Glutamatergic neuron (in vitro differentiated cells): ENCODE measurements at regions not wholly inside any gene's neighbourhood (a gene's known extent, or its start where the extent isn't known, plus 50 kb on each side); places are given as distances from the start of the nearest gene placed in this dataset.

Source experiments
- DNase-seq: peaks from one replicate; pipeline ENCODE4 v3.0.0; 2022
- H3K27ac Mint-ChIP-seq: one replicate; pipeline ENCODE4 v1.8.0; 2020; ENCODE audit warnings: mild to moderate bottlenecking, mixed read lengths, inconsistent platforms; ENCODE audit not compliant: unreplicated experiment
- H3K27me3 Mint-ChIP-seq: one replicate; pipeline ENCODE4 v1.8.0; 2020; ENCODE audit warnings: mild to moderate bottlenecking, moderate library complexity, mixed read lengths, inconsistent platforms; ENCODE audit not compliant: unreplicated experiment
- H3K36me3 Mint-ChIP-seq: one replicate; pipeline ENCODE4 v1.8.0; 2020; ENCODE audit warnings: mild to moderate bottlenecking, mixed read lengths, inconsistent platforms; ENCODE audit not compliant: unreplicated experiment
- H3K4me1 Mint-ChIP-seq: one replicate; pipeline ENCODE4 v1.8.0; 2020; ENCODE audit warnings: mild to moderate bottlenecking, low read depth, mixed read lengths, inconsistent platforms; ENCODE audit not compliant: unreplicated experiment
- H3K4me3 Mint-ChIP-seq: one replicate; pipeline ENCODE4 v1.8.0; 2020; ENCODE audit warnings: mild to moderate bottlenecking, mixed read lengths, inconsistent platforms; ENCODE audit not compliant: unreplicated experiment
- H3K9me3 Mint-ChIP-seq: one replicate; pipeline ENCODE4 v1.8.0; 2020; ENCODE audit warnings: mild to moderate bottlenecking, moderate library complexity, mixed read lengths, inconsistent platforms; ENCODE audit not compliant: unreplicated experiment
- TF ChIP-seq, protein P1 (sequence below): fragments of 200-600 bp; sonication (generic); IDR thresholded peaks from one replicate; pipeline ENCODE4 v1.5.0; 2021; ENCODE audit not compliant: partially characterized antibody, unreplicated experiment

DNA sequence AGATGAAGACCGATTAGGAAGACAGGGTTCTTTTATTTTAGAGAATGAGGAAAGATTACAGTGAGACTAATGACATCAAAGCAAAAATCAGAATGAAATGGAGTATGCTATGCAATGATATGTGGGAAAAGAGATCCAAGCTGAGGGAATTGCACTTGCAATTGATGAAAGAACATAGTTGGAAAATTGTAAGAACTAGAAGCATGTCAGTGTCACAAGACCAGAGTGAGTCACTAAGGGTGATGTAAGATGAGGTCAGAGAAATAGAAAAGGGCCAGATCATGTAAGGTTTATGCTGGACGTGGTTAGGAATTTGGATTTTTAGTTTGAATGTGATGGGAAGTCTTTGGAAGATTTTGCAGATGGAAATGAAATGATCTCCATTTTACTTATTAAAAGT, 1937.3 kb downstream of the OLFM4 start:
- H3K4me3 Mint-ChIP-seq: no peak overlapping the region
- no peaks in the 10 kb centered on the region for H3K4me1 Mint-ChIP-seq
- no peak for DNase-seq
- H3K36me3 Mint-ChIP-seq: peaks cover 7% of the 10 kb centered on the region
- no peaks in the 10 kb centered on the region for H3K9me3 Mint-ChIP-seq
- H3K27me3 Mint-ChIP-seq: no peaks in the 10 kb centered on the region
- TF ChIP-seq, protein P1, sequence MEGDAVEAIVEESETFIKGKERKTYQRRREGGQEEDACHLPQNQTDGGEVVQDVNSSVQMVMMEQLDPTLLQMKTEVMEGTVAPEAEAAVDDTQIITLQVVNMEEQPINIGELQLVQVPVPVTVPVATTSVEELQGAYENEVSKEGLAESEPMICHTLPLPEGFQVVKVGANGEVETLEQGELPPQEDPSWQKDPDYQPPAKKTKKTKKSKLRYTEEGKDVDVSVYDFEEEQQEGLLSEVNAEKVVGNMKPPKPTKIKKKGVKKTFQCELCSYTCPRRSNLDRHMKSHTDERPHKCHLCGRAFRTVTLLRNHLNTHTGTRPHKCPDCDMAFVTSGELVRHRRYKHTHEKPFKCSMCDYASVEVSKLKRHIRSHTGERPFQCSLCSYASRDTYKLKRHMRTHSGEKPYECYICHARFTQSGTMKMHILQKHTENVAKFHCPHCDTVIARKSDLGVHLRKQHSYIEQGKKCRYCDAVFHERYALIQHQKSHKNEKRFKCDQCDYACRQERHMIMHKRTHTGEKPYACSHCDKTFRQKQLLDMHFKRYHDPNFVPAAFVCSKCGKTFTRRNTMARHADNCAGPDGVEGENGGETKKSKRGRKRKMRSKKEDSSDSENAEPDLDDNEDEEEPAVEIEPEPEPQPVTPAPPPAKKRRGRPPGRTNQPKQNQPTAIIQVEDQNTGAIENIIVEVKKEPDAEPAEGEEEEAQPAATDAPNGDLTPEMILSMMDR: no peak
- H3K27ac Mint-ChIP-seq: no peak overlapping the region

DNA sequence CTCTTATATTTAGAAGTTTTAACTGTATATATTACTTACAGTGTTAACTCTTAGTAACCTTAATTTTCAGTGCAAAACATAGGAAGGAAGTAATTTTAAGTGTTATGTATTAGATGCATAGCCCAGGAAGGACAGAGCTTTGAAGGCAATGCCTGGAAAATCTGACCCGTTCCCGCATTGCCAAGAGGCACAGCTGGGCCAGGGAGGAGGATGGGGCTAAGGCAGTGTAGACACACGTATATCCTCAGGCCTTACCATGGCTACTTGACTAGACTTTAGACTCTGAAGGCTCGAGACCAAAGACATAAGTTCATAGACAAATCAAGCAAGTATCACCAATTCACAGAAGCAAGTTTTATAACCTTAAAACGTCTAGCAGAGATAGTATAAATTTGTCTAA, 1944.2 kb downstream of the OLFM4 start:
- no peaks in the 10 kb centered on the region for H3K4me1 Mint-ChIP-seq
- H3K27me3 Mint-ChIP-seq: no peaks in the 10 kb centered on the region
- H3K27ac Mint-ChIP-seq: no peak overlapping the region
- no peaks in the 10 kb centered on the region for H3K9me3 Mint-ChIP-seq
- TF ChIP-seq, protein P1: no peak
- H3K4me3 Mint-ChIP-seq: no peak overlapping the region
- no peak for DNase-seq
- no peaks in the 10 kb centered on the region for H3K36me3 Mint-ChIP-seq

DNA sequence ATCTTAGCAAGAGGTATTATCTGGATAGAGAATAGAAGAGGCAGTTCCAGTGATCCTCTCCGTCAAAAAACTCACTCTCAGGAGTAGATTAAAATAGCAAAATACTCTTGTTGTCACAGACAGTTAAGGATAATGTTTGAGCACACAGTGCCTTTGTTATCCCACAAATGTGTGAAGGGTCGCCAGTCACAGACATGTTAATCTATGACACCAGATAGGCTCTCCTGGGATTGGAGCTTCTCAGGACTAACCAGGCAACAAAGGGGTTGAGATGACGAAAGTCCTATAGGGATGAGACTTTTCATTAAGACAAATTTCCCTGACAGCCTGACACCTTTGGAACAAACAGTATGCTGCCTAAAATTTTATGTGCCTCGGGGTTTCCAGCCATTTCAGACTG, 1947.1 kb downstream of the OLFM4 start:
- H3K27ac Mint-ChIP-seq: no peak overlapping the region
- H3K36me3 Mint-ChIP-seq: no peaks in the 10 kb centered on the region
- H3K4me3 Mint-ChIP-seq: no peak overlapping the region
- no peaks in the 10 kb centered on the region for H3K27me3 Mint-ChIP-seq
- H3K4me1 Mint-ChIP-seq: no peaks in the 10 kb centered on the region
- TF ChIP-seq, protein P1: no peak
- no peaks in the 10 kb centered on the region for H3K9me3 Mint-ChIP-seq
- DNase-seq: no peak

DNA sequence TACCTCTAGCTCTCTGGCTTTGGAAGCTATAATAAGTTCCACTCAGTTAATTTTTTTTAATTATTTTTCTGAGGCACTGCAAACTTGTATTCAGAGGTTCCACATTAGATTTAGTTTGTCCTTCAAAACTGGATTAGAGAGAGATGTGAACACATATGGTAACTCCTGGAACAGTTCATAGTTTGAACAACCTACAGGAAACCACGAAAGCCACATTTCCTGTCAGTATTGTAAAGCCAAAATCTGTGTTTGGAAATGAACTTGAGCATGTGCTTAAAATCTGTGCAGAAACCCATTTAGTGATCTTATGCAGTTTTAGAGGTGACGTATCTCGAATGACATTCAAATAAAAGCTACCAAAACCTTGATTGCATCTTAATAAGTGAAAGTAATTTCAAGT, 1952.0 kb downstream of the OLFM4 start:
- no peak for DNase-seq
- H3K27me3 Mint-ChIP-seq: no peaks in the 10 kb centered on the region
- TF ChIP-seq, protein P1: no peak
- H3K4me3 Mint-ChIP-seq: no peak overlapping the region
- no peaks in the 10 kb centered on the region for H3K36me3 Mint-ChIP-seq
- H3K4me1 Mint-ChIP-seq: no peaks in the 10 kb centered on the region
- no peaks in the 10 kb centered on the region for H3K9me3 Mint-ChIP-seq
- no peak overlapping the region for H3K27ac Mint-ChIP-seq

DNA sequence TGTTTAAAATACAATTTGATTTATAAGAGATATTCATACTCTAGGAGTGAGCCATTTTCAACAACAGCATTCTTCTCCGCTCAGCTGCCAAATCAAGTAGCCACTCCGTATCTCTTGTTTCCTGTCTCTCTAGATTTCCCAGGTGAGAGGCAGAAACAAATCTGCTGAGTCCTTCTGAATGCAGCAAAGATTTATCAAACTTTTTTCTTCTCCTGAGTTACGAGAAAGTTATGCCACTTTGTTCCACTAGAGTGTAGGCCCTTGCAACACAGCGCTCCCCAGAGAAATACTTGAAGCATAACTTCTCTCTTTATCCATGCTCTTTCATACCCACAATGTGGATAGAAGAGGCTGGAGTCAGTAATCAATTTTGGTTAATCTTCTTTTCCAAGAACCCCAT, 1960.8 kb downstream of the OLFM4 start:
- H3K4me3 Mint-ChIP-seq: no peak overlapping the region
- TF ChIP-seq, protein P1: no peak
- peaks cover 2% of the 10 kb centered on the region for H3K27me3 Mint-ChIP-seq
- H3K36me3 Mint-ChIP-seq: no peaks in the 10 kb centered on the region
- H3K4me1 Mint-ChIP-seq: no peaks in the 10 kb centered on the region
- no peak overlapping the region for H3K27ac Mint-ChIP-seq
- DNase-seq: no peak
- no peaks in the 10 kb centered on the region for H3K9me3 Mint-ChIP-seq
